Common myeloid progenitor, CD34-positive (primary cell): ENCODE measurements at regions not wholly inside any gene's neighbourhood (a gene's known extent, or its start where the extent isn't known, plus 50 kb on each side); places are given as distances from the start of the nearest gene placed in this dataset.

Experiments
- CTCF ChIA-PET: fragments of 350-600 bp; sonication (Branson Sonifier 250); formaldehyde crosslinking; loops from one replicate; lab custom pipeline; 2021; ENCODE audit warnings: antibody characterized with exemption; lab: Charles Lee
- POLR2A ChIA-PET: fragments of 350-600 bp; sonication (Branson Sonifier 250); formaldehyde crosslinking; loops from one replicate; lab custom pipeline; 2021; ENCODE audit warnings: antibody characterized with exemption; lab: Charles Lee
- DNase-seq, 3 donors: peaks; one replicate each; pipeline versions ENCODE4 v3.0.0 to v3.0.0-alpha.2; 2013
- H3K27ac ChIP-seq, 2 experiments: 1 replicate in 1 of 2; 2 replicates in 1 of 2; pipeline ENCODE4 v1.7.0; 2013; ENCODE audit warnings: inconsistent platforms in 2 of 2, low read length in 2 of 2, mild to moderate bottlenecking in 2 of 2, low read depth in 1 of 2, moderate library complexity in 1 of 2; ENCODE audit not compliant: severe bottlenecking in 2 of 2, insufficient read depth in 1 of 2, poor library complexity in 1 of 2
- H3K27me3 ChIP-seq, 5 experiments: replicated peaks in 2 of 5; 1 replicate in 3 of 5; 2 replicates in 2 of 5; pipeline versions ENCODE4 v1.6.1 to v1.7.0; 2013; ENCODE audit warnings: low read length in 4 of 5, mild to moderate bottlenecking in 2 of 5, moderate library complexity in 2 of 5, inconsistent platforms in 1 of 5; ENCODE audit not compliant: insufficient read depth in 5 of 5, control insufficient read depth in 4 of 5
- H3K36me3 ChIP-seq, 4 experiments: 1 replicate in 2 of 4; 2 replicates in 2 of 4; pipeline versions ENCODE4 v1.6.1 to v1.7.0; 2013; ENCODE audit warnings: low read length in 3 of 4, control low read depth in 1 of 4, mild to moderate bottlenecking in 1 of 4; ENCODE audit not compliant: control insufficient read depth in 4 of 4, insufficient read depth in 4 of 4
- H3K4me1 ChIP-seq, 4 experiments: 1 replicate in 3 of 4; 2 replicates in 1 of 4; pipeline versions ENCODE4 v1.6.1 to v1.7.1; 2013; ENCODE audit warnings: low read length in 3 of 4, mild to moderate bottlenecking in 3 of 4, control low read depth in 1 of 4, inconsistent platforms in 1 of 4, moderate library complexity in 1 of 4; ENCODE audit not compliant: control insufficient read depth in 4 of 4, insufficient read depth in 4 of 4; ENCODE audit errors: control extremely low read depth in 1 of 4
- H3K4me3 ChIP-seq, 7 experiments: 1 replicate in 4 of 7; 2 replicates in 3 of 7; pipeline versions ENCODE4 v1.5.1 to v1.7.0; 2013; ENCODE audit warnings: mild to moderate bottlenecking in 7 of 7, low read length in 6 of 7, moderate library complexity in 6 of 7, inconsistent platforms in 2 of 7, low read depth in 2 of 7, control low read depth in 1 of 7; ENCODE audit not compliant: insufficient read depth in 4 of 7, control insufficient read depth in 1 of 7; ENCODE audit errors: extremely low read depth in 1 of 7
- H3K9me3 ChIP-seq, 5 experiments: 1 replicate in 4 of 5; 2 replicates in 1 of 5; pipeline versions ENCODE4 v1.6.1 to v1.7.1; 2013; ENCODE audit warnings: low read length in 4 of 5, mild to moderate bottlenecking in 2 of 5, inconsistent platforms in 1 of 5, low read depth in 1 of 5, moderate library complexity in 1 of 5; ENCODE audit not compliant: control insufficient read depth in 4 of 5, insufficient read depth in 2 of 5; ENCODE audit errors: control extremely low read depth in 1 of 5
- WGBS: methylation state at CpG from one replicate; pipeline ENCODE4 v1.1.5; 2013; ENCODE audit not compliant: insufficient coverage; 5-methylcytosine and 5-hydroxymethylcytosine counted together

DNA sequence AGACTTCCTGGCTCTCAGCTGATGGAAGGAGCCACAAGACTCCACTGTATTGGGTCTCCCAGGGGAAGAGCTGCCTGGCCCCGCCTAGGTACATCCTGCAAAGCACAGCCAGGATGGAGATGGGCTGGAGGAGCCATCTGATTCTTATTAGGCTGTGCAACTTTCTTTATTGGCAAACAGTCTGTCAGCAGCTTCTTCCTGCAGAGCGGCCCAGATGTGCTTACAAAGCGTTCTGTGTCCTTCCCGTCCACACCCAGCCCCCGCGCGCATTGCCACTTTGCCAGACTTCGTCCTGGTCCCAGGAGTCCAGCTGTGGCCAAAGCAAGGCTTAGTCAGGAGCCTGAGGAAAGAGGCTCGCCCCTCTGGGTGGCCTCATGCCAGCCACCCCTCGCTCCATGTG lies 409.3 kb downstream of the ZNF536 start:
- POLR2A ChIA-PET: no interaction called here
- CTCF ChIA-PET: no interaction called here
- Histone ChIP-seq H3K27ac (no peak overlapping the region), H3K4me1 (no peaks in the 10 kb centered on the region), H3K4me3 (no peak overlapping the region), H3K9me3 (no peaks in the 10 kb centered on the region), H3K27me3 (peaks cover 0 to 3% (median 0%) of the 10 kb centered on the region in 5 experiments), H3K36me3 (no peaks in the 10 kb centered on the region)
- DNase-seq: no peak
- 100% methylated on average over 8 of the region's 10 CpGs for WGBS

- WGBS: 100% methylated on average over 1 of the region's 2 CpGs
- no peak for DNase-seq
- ChIA-PET CTCF (no interaction called here), POLR2A (no interaction called here)
- H3K27ac ChIP-seq: no peak overlapping the region
- H3K27me3 ChIP-seq: peaks cover 0 to 3% (median 0%) of the 10 kb centered on the region in 5 experiments
- H3K4me3 ChIP-seq: no peak overlapping the region
- H3K36me3 ChIP-seq: no peaks in the 10 kb centered on the region
- no peaks in the 10 kb centered on the region for H3K4me1 ChIP-seq
- H3K9me3 ChIP-seq: no peaks in the 10 kb centered on the region
These were observed 408.9 kb downstream of the ZNF536 start for GRCh38 chr19:30781047-30781446.

DNA sequence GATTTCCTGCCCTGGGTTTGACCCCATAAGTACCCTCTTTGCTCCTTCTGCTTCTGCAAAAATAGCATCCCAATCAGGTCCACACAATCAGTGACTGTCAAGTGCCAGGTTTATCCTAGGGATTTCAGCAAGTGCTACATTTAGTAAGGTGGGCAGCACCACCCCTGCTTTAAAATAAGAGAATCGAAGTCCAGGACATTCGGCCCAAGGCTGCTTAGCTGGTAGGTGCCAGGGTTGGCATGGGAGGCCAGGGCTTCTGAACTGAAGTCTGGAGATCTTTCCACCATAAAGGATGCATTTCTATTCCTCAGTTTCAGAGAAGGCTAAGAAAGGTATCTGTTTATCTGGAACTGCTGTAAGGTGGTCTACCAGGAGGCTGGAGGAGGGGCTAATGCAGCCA lies 408.3 kb downstream of the ZNF536 start:
- Histone ChIP-seq H3K36me3 (no peaks in the 10 kb centered on the region), H3K27ac (no peak overlapping the region), H3K4me1 (no peaks in the 10 kb centered on the region), H3K27me3 (peaks cover 0 to 3% (median 0%) of the 10 kb centered on the region in 5 experiments), H3K4me3 (no peak overlapping the region), H3K9me3 (no peaks in the 10 kb centered on the region)
- no peak for DNase-seq
- ChIA-PET POLR2A (no interaction called here), CTCF (no interaction called here)
- WGBS: 88% methylated on average over 2 of the region's 2 CpGs

DNA sequence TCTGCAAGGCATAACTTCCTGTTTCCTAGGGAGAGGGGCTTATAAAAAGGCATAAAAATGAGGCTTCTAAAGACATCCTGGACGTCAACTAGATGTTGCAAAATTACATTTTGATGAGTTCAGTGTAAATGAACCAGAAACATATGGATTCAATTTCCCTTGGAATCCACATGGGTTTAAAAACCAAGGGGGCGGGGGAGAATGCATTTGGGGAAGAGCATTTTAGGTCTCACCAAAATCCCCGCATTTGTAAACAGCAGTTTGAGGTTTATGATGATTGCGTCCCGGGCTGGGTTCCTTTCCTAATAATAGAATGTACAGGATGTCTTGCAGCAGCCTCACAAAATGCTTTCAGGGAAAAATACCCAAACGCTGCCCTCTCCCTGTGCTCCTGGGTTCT lies 407.8 kb downstream of the ZNF536 start:
- H3K9me3 ChIP-seq: peaks cover 0 to under 1% (median 0%) of the 10 kb centered on the region in 5 experiments
- no peaks in the 10 kb centered on the region for H3K36me3 ChIP-seq
- H3K4me1 ChIP-seq: no peaks in the 10 kb centered on the region
- no peak for DNase-seq
- WGBS: 50% methylated on average over 6 of the region's 6 CpGs
- CTCF ChIA-PET: no interaction called here
- no peak overlapping the region for H3K27ac ChIP-seq
- H3K27me3 ChIP-seq: peaks cover 0 to 3% (median 0%) of the 10 kb centered on the region in 5 experiments
- POLR2A ChIA-PET: no interaction called here
- H3K4me3 ChIP-seq: no peak overlapping the region

DNA sequence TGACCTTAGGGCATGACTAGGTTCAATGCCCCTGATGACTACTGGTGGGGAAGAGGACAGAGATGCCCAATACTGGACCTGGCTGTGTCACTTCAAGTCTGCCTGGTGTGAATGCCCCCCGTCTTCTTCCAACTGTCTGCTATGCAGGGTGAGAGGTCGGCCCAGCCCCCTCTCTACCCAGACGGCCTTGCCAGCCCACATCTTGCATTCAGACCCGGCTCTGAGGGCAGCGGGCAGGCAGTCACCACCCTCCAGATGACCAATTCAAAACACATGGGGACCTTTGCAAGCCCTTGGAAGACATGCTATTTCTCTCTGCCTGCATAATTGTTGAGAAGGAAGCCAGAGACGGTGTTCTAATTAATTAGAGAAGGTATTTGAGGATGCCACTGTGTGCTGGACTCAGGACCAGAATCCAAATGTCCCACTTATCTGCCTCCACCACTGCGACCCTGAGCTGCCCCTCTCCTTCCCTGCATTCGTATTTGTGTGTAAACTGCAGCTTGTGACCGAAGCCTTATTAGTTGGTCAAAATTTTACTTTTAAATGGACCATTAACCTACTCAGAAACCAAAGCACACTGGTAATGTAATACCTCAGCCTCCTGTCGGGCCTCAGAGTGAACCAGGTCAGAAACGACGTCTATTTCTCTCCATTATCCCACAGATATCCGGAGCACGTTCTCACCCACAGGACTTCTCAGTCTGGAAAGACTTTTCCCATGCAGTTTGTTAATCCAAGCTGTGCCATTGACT lies 407.0 kb downstream of the ZNF536 start:
- Histone ChIP-seq H3K4me3 (no peak overlapping the region), H3K9me3 (peaks cover 0 to 3% (median 0%) of the 10 kb centered on the region in 5 experiments), H3K36me3 (no peaks in the 10 kb centered on the region), H3K27me3 (peaks cover 0 to 3% (median 2%) of the 10 kb centered on the region in 5 experiments), H3K4me1 (no peaks in the 10 kb centered on the region), H3K27ac (no peak overlapping the region)
- ChIA-PET POLR2A (no interaction called here), CTCF (interaction anchor here (1.6 kb wide), 1 partner anchor 8 kb away, joined by 7 read pairs; no protein-coding TSS in a partner anchor)
- WGBS: 93% methylated on average over 13 of the region's 14 CpGs
- no peak for DNase-seq

DNA sequence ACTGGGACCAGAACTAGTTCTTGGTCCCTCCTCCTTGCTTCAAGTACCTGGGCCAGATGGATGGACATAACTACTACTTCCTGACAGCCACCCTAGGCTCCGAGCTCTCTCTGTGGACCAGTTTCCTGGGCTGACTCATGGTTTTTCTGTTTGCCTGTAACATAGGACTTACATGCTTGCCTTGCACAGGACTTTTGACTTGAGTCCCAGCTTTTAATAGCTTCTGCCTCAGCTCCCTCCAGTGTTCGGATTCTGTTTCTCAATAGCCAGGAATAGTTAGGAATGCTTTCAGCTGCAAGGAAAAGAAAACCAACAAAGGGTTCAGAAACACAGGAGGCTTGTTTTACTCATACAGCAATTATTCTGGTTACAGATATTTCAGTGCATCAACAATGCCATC lies 405.9 kb downstream of the ZNF536 start:
- POLR2A ChIA-PET: no interaction called here
- CTCF ChIA-PET: interaction anchor here (1.6 kb wide), 1 partner anchor 9 kb away, joined by 7 read pairs; no protein-coding TSS in a partner anchor
- H3K27ac ChIP-seq: no peak overlapping the region
- H3K4me1 ChIP-seq: no peaks in the 10 kb centered on the region
- H3K27me3 ChIP-seq: peaks cover 0 to 3% (median 2%) of the 10 kb centered on the region in 5 experiments
- H3K9me3 ChIP-seq: peaks cover 0 to 5% (median 1%) of the 10 kb centered on the region in 5 experiments
- 52% methylated on average over 2 of the region's 2 CpGs for WGBS
- H3K36me3 ChIP-seq: no peaks in the 10 kb centered on the region
- H3K4me3 ChIP-seq: no peak overlapping the region
- DNase-seq: no peak

- no peaks in the 10 kb centered on the region for H3K4me1 ChIP-seq
- peaks cover 0 to 3% (median 0%) of the 10 kb centered on the region in 5 experiments for H3K27me3 ChIP-seq
- ChIA-PET POLR2A (no interaction called here), CTCF (no interaction called here)
- peaks cover 0 to 7% (median 4%) of the 10 kb centered on the region in 5 experiments for H3K9me3 ChIP-seq
- no peak overlapping the region for H3K27ac ChIP-seq
- H3K4me3 ChIP-seq: no peak overlapping the region
- no peaks in the 10 kb centered on the region for H3K36me3 ChIP-seq
- DNase-seq: no peak
- whole genome bisulfite sequencing: 92% methylated on average over 4 of the region's 4 CpGs
These were observed 403.8 kb downstream of the ZNF536 start for GRCh38 chr19:30775956-30776355.
